Panc1 (cell line): ENCODE measurements at regions not wholly inside any gene's neighbourhood (a gene's known extent, or its start where the extent isn't known, plus 50 kb on each side); places are given as distances from the start of the nearest gene placed in this dataset.

Experiments used
- ATAC-seq: fragments of 200-7000 bp; cut with Tn5 transposase; 2 replicates; pipeline ENCODE4 v1.9.1; 2020; ENCODE audit warnings: mild to moderate bottlenecking, moderate library complexity
- BruUV-seq: library from RNA; stranded (reverse); fragments of 400-500 nt; replicated peaks from 2 replicates; lab custom pipeline; 2021; lab: Mats Ljungman, UMichigan
- CTCF ChIA-PET: fragments of 300-600 bp; sonication (Branson Sonifier 250); formaldehyde crosslinking; loops from one replicate; lab custom pipeline; 2022; ENCODE audit warnings: antibody characterized with exemption; lab: Charles Lee
- POLR2A ChIA-PET: fragments of 300-600 bp; sonication (Branson Sonifier 250); formaldehyde crosslinking; loops from one replicate; lab custom pipeline; 2022; ENCODE audit warnings: antibody characterized with exemption; lab: Charles Lee
- DNase-seq: peaks from one replicate; pipeline ENCODE4 v3.0.0-alpha.2; 2010; ENCODE audit warnings: low read depth, low spot score
- H3K27ac ChIP-seq: 2 replicates; pipeline ENCODE4 v1.5.1; 2011; ENCODE audit warnings: mild to moderate bottlenecking, low read length, inconsistent platforms
- H3K27me3 ChIP-seq: fragments of 200-500 bp; sonication (Bioruptor generic); 2 replicates; pipeline ENCODE4 v1.6.0; 2014; ENCODE audit warnings: low read length, inconsistent platforms; ENCODE audit not compliant: control insufficient read depth, insufficient read depth
- H3K36me3 ChIP-seq: fragments of 200-500 bp; sonication (Bioruptor generic); 2 replicates; pipeline ENCODE4 v1.5.1; 2014; ENCODE audit warnings: inconsistent platforms, mild to moderate bottlenecking, low read length, moderate library complexity; ENCODE audit not compliant: control insufficient read depth, insufficient read depth
- H3K4me1 ChIP-seq: 2 replicates; pipeline ENCODE4 v1.5.1; 2011; ENCODE audit warnings: inconsistent platforms, mild to moderate bottlenecking, low read length, moderate library complexity; ENCODE audit not compliant: control insufficient read depth, insufficient read depth
- H3K4me3 ChIP-seq, 2 experiments: 2 replicates each; pipeline ENCODE4 v1.5.1; 2011 to 2012; ENCODE audit warnings: low read depth in 2 of 2, low read length in 2 of 2, mild to moderate bottlenecking in 2 of 2, inconsistent platforms in 1 of 2, moderate library complexity in 1 of 2
- H3K9me3 ChIP-seq: fragments of 200-500 bp; sonication (Bioruptor generic); 2 replicates; pipeline ENCODE4 v1.5.1; 2014; ENCODE audit warnings: low read depth, mild to moderate bottlenecking, inconsistent platforms, low read length, moderate library complexity; ENCODE audit not compliant: control insufficient read depth, insufficient read depth
- CTCF ChIP-seq: fragments of 450-650 bp; IDR thresholded peaks from 2 replicates; pipeline ENCODE4 v1.5.1; 2017; ENCODE audit warnings: mild to moderate bottlenecking
- POLR2AphosphoS5 ChIP-seq: IDR thresholded peaks from 2 replicates; pipeline ENCODE4 v1.6.1; 2012; ENCODE audit warnings: mild to moderate bottlenecking, low read depth, low read length, moderate library complexity
- SIN3A ChIP-seq: IDR thresholded peaks from 2 replicates; pipeline ENCODE4 v1.6.1; 2012; ENCODE audit warnings: low read depth, mild to moderate bottlenecking, low read length, moderate library complexity, borderline replicate concordance; ENCODE audit not compliant: insufficient read depth
- TCF7L2 ChIP-seq: IDR thresholded peaks from 2 replicates; pipeline ENCODE4 v1.6.1; 2011; ENCODE audit warnings: mild to moderate bottlenecking, low read depth, low read length, inconsistent platforms
- in situ Hi-C: cut with HindIII; loops from 2 replicates; pipeline ENCODE4 v1.10.0; 2016; ENCODE audit warnings: low sequenced_read_pairs, low pct_unique_long_range_greater_than_20kb
- intact Hi-C: fragments of 100-400 bp; cut with micrococcal nuclease; formaldehyde crosslinking; loops from one replicate; pipeline ENCODE4 v1.10.0; 2022; ENCODE audit not compliant: unreplicated experiment
- TF ChIP-seq, protein P1 (sequence below), 2 experiments: IDR thresholded peaks; 2 replicates each; pipeline ENCODE4 v1.6.1; 2011 to 2012; ENCODE audit warnings: low read depth in 2 of 2, control low read depth in 1 of 2, low read length in 1 of 2, mild to moderate bottlenecking in 1 of 2, moderate library complexity in 1 of 2; ENCODE audit not compliant: insufficient read depth in 1 of 2

DNA sequence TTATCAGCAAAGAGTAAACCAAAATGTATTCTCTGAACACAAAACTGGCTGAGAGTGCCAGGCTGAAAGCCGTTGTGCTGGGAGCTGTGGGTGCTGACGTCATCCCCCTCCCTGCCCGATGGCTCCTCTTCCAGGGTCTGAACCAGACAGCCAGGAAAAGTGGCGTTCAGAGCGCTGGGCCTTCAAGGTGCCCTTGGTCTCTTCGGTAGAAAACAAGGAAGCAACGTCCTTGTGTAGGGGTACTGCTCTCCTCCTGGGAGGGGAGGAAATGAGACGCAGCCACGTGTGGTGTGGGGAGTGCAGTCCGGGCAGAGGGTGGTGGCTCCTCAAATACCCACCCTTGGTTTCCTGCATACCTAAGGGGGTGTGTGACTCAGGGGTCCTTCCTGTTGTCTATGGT is 394.7 kb downstream of the SEC14L1 start:
- ChIA-PET CTCF (no interaction called here), POLR2A (no interaction called here)
- intact Hi-C loops (no loop called here), in situ Hi-C loops (no loop called here)
- 0 out of 2 replicates have a peak, but pooled peaks have one; percentile 42 for ATAC-seq
- Histone ChIP-seq H3K36me3 (no peaks in the 10 kb centered on the region), H3K4me3 (no peak overlapping the region), H3K9me3 (no peaks in the 10 kb centered on the region), H3K27me3 (0 out of 2 replicates have a peak, but pooled peaks cover 5% of the 10 kb centered on the region), H3K27ac (no peak overlapping the region), H3K4me1 (no peaks in the 10 kb centered on the region)
- BruUV-seq: no TSS peak
- TF ChIP-seq, protein P1, sequence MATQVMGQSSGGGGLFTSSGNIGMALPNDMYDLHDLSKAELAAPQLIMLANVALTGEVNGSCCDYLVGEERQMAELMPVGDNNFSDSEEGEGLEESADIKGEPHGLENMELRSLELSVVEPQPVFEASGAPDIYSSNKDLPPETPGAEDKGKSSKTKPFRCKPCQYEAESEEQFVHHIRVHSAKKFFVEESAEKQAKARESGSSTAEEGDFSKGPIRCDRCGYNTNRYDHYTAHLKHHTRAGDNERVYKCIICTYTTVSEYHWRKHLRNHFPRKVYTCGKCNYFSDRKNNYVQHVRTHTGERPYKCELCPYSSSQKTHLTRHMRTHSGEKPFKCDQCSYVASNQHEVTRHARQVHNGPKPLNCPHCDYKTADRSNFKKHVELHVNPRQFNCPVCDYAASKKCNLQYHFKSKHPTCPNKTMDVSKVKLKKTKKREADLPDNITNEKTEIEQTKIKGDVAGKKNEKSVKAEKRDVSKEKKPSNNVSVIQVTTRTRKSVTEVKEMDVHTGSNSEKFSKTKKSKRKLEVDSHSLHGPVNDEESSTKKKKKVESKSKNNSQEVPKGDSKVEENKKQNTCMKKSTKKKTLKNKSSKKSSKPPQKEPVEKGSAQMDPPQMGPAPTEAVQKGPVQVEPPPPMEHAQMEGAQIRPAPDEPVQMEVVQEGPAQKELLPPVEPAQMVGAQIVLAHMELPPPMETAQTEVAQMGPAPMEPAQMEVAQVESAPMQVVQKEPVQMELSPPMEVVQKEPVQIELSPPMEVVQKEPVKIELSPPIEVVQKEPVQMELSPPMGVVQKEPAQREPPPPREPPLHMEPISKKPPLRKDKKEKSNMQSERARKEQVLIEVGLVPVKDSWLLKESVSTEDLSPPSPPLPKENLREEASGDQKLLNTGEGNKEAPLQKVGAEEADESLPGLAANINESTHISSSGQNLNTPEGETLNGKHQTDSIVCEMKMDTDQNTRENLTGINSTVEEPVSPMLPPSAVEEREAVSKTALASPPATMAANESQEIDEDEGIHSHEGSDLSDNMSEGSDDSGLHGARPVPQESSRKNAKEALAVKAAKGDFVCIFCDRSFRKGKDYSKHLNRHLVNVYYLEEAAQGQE (IDR thresholded peaks at IDR 0.05; ENCODE audit: insufficient read depth in 1 of 2, low read depth in 2 of 2, low read length in 1 of 2): no peak
- TF ChIP-seq CTCF: no peak
- no peak for TF ChIP-seq TCF7L2
- TF ChIP-seq SIN3A: no peak
- no peak for TF ChIP-seq POLR2AphosphoS5
- no peak for DNase-seq

DNA sequence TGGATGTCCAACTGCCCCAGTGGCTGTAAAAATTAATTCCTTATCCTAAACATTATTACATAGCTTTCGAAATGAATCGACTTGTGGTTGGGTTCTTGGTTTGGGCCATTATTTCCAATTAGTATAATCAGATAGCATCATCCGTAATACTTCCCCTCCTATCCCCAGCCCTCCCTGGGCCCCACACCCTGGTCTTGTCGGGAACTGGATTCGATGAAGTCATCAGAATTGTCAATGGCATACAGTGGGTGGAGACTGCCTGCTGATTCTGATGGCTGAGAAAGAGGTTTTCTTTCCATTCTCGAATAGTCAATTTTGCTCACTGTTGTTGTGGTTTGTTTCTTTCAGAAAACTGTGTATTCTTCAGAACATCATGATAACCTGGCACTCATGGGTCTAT is 395.1 kb downstream of the SEC14L1 start:
- no TSS peak for BruUV-seq
- Histone ChIP-seq H3K27me3 (peaks cover 5% of the 10 kb centered on the region; the same call in 1 of the 2 replicates), H3K4me3 (no peak overlapping the region), H3K4me1 (no peaks in the 10 kb centered on the region), H3K9me3 (no peaks in the 10 kb centered on the region), H3K27ac (no peak overlapping the region), H3K36me3 (no peaks in the 10 kb centered on the region)
- POLR2A ChIA-PET: no interaction called here
- no peak for DNase-seq
- CTCF ChIA-PET: no interaction called here
- TF ChIP-seq POLR2AphosphoS5 (no peak), TCF7L2 (no peak), CTCF (no peak), SIN3A (no peak)
- TF ChIP-seq, protein P1 (IDR thresholded peaks at IDR 0.05; ENCODE audit: insufficient read depth in 1 of 2, low read depth in 2 of 2, low read length in 1 of 2): no peak
- in situ Hi-C loops (no loop called here), intact Hi-C loops (no loop called here)
- ATAC-seq: no peak
